ENCODE measurements at regions not wholly inside any gene's neighbourhood (a gene's known extent, or its start where the extent isn't known, plus 50 kb on each side); places are given as distances from the start of the nearest gene placed in this dataset.

- DNase-seq, result no peak
Observed at GRCh38 chr6:53744321-53744720, 50.5 kb upstream of the LRRC1 start.

- DNase-seq, result peak; percentile 15 to 16
Observed at GRCh38 chr6:53741034-53741823, 53.6 kb upstream of the LRRC1 start.

- DNase-seq, result no peak
Observed at GRCh38 chr6:53737746-53738145, 57.1 kb upstream of the LRRC1 start.

- no peak for DNase-seq
Observed at GRCh38 chr6:53735896-53736295, 58.9 kb upstream of the LRRC1 start.

- no peak for DNase-seq
Observed at GRCh38 chr6:53734473-53735299, 60.1 kb upstream of the LRRC1 start.

- DNase-seq, result no peak
Observed at GRCh38 chr6:53731866-53732636, 62.8 kb upstream of the LRRC1 start.

- DNase-seq, result no peak
Observed at GRCh38 chr6:53730767-53731166, 64.0 kb upstream of the LRRC1 start.

- peak; percentile 35 to 43 for DNase-seq
Observed at GRCh38 chr6:53728570-53729194, 63.1 kb upstream of the KLHL31 start.

GRCh38 chr6:53727748-53728147 is 62.2 kb upstream of the KLHL31 start:
- DNase-seq, result no peak

GRCh38 chr6:53725791-53726575 is 60.4 kb upstream of the KLHL31 start:
- peak; percentile 75 to 80 for DNase-seq

GRCh38 chr6:53724501-53724900 is 58.9 kb upstream of the KLHL31 start:
- DNase-seq, result no peak

- DNase-seq, result no peak
Observed at GRCh38 chr6:53723331-53723730, 57.8 kb upstream of the KLHL31 start.

- no peak for DNase-seq
Observed at GRCh38 chr6:53721766-53722165, 56.2 kb upstream of the KLHL31 start.

- DNase-seq, result peak in 1 of 2 donors; percentile 18
Observed at GRCh38 chr6:53718597-53719460, 53.3 kb upstream of the KLHL31 start.

- no peak for DNase-seq
Observed at GRCh38 chr6:53717566-53717965, 52.0 kb upstream of the KLHL31 start.

- DNase-seq, result no peak
Observed at GRCh38 chr6:53715434-53715833, 49.9 kb upstream of the KLHL31 start.
